ENCODE measurements at regions not wholly inside any gene's neighbourhood (a gene's known extent, or its start where the extent isn't known, plus 50 kb on each side); places are given as distances from the start of the nearest gene placed in this dataset.

DNA sequence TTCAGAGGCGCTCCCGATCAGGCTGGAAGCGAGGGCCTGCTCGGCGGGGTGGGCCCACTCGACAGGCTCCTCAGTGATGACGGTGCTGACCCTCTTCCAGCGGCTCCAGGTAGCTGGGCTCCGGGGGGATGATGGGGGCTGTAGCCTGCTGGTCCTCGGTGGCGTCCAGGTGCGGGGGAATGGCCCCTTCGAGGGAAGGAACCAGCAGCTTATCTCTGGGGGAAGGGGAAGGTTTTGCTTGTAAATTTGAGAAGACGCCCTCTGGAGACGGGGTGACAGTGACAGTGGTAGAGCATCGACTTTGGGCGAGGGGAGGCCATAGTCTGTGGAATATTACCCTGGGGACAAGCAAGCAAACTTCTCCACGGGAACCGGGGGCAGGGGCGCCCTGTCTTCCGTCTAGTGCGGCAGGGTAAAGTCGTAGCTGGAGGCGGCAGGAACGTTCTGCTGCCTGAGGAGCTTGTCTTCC is 891.9 kb upstream of the LRRTM1 start:
- DNase-seq (ENCODE audit: low read depth, low spot score) = no peak
- H3K9me3 ChIP-seq (ENCODE audit: insufficient read depth, low read length) = no peaks in the 10 kb centered on the region

DNA sequence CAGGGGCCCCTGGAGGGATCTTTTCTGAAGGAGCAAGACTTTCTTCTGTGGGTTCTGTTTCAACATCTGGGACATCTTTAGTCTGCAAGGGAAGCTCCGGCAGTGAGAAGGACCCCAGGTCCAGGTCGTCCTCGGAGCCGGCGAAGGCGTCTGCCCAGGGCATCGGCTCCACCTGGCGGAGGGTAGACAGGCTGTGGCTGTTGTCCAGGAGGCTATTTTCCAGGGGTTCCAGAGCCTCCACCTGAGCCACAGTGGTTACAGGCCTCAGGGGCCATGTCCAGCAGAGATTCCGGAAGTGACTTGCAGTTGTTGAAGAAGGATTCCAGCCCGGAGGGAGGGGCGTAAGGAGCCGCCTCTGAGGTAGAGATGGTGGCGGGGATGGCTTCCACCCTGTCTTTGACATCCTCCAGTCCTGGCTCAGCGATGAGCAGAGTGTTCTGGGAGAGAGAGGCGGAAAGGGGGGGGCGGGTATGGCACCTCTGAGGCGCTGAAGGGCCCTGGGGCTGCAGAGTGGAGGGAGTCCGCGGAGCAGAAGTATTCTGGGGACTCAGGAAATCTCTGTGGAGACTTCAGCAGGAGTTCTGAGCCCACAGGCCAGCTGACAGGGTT is 891.3 kb upstream of the LRRTM1 start:
- Histone ChIP-seq H3K4me3 (ENCODE audit: insufficient read length, low read depth) (no peak overlapping the region), H3K36me3 (ENCODE audit: insufficient read depth, insufficient read length, low read length) (no peaks in the 10 kb centered on the region), H3K27me3 (ENCODE audit: insufficient read depth, insufficient read length) (no peaks in the 10 kb centered on the region), H3K4me1 (ENCODE audit: insufficient read depth, insufficient read length) (no peaks in the 10 kb centered on the region), H3K9me3 (ENCODE audit: insufficient read depth, low read length) (no peaks in the 10 kb centered on the region), H3K9ac (ENCODE audit: insufficient read length, low read depth) (no peak overlapping the region)
- no peak for DNase-seq (ENCODE audit: low read depth, low spot score)
- TF ChIP-seq ZNF274 (IDR thresholded peaks at IDR 0.05; ENCODE audit: low read depth, low read length) = no peak
- TF ChIP-seq SUZ12 (IDR thresholded peaks at IDR 0.05; ENCODE audit: extremely low read depth, insufficient read depth, insufficient read length) = no peak
- no peak for TF ChIP-seq YY1 (IDR thresholded peaks at IDR 0.05; ENCODE audit: insufficient read depth, insufficient read length)

More for the DNA sequence above, 891.9 kb upstream of the LRRTM1 start:
- Histone ChIP-seq H3K9ac (ENCODE audit: insufficient read length, low read depth) (no peak overlapping the region), H3K4me1 (ENCODE audit: insufficient read depth, insufficient read length) (no peaks in the 10 kb centered on the region), H3K4me3 (ENCODE audit: insufficient read length, low read depth) (no peak overlapping the region), H3K27me3 (ENCODE audit: insufficient read depth, insufficient read length) (no peaks in the 10 kb centered on the region), H3K36me3 (ENCODE audit: insufficient read depth, insufficient read length, low read length) (no peaks in the 10 kb centered on the region)
- TF ChIP-seq ZNF274 (IDR thresholded peaks at IDR 0.05; ENCODE audit: low read depth, low read length) = no peak

DNA sequence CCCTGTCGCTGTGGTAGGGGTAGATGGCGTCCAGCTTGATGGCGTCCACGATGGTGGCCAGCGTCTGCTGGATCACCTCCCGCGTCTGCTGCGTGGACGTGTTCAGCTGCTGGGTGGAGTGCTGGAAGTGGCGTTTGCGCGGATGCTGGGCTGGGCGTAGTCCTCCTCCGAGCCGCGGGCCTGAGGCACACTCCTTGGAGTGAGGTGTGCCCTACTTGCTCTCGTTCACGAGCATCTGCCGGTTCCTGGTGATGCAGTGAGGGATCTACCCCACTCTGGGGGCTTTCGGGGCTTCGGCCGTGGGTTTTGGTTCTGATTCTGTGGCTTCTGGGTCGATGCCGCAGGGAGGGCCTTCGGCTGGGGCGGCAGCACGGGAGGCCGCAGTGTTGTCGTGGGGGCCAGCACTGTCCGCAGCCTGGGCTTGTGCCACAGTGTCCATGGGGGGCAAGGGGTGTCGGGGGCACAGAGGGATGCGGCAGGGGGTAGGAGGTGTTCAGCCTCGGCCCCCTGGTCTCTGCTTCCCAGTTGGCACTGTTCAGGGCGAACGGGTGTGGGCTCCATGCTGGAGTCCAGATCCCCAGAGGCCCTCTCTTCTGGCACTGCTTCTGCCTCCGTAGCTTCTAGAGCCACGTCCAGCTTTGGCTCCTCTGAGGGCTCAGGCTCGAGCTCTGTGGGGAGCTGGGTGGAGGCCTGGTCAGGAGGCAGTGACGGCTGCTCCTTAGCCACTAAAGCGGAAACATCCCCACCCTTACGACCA is 890.6 kb upstream of the LRRTM1 start:
- Histone ChIP-seq H3K4me1 (ENCODE audit: insufficient read depth, insufficient read length) (no peaks in the 10 kb centered on the region), H3K36me3 (ENCODE audit: insufficient read depth, insufficient read length, low read length) (no peaks in the 10 kb centered on the region), H3K27me3 (ENCODE audit: insufficient read depth, insufficient read length) (no peaks in the 10 kb centered on the region), H3K4me3 (ENCODE audit: insufficient read length, low read depth) (no peak overlapping the region), H3K9me3 (ENCODE audit: insufficient read depth, low read length) (no peaks in the 10 kb centered on the region), H3K9ac (ENCODE audit: insufficient read length, low read depth) (no peak overlapping the region)
- TF ChIP-seq YY1 (IDR thresholded peaks at IDR 0.05; ENCODE audit: insufficient read depth, insufficient read length) (no peak), ZNF274 (IDR thresholded peaks at IDR 0.05; ENCODE audit: low read depth, low read length) (no peak), SUZ12 (IDR thresholded peaks at IDR 0.05; ENCODE audit: extremely low read depth, insufficient read depth, insufficient read length) (no peak)
- no peak for DNase-seq (ENCODE audit: low read depth, low spot score)

DNA sequence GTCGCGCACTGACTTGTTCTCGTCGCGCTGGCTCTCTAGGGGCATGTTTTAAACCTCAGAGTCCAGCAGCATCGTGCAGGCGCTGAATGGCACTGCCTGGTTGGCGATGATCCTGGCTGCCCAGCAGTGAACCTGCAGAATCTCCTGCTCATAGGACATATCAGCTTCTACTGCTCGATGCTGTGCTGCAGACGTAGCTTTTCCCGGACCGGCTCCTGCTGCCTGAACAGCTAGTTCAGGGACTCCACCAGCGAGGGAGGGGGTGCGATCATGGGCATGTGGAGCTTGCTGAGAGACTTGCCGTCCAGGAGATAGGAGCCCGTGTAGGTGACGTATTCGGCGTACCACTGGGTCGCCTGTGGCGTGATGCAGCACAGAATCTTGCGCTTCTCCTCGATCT is 890.0 kb upstream of the LRRTM1 start:
- no peaks in the 10 kb centered on the region for H3K27me3 ChIP-seq (ENCODE audit: insufficient read depth, insufficient read length)
- H3K4me1 ChIP-seq (ENCODE audit: insufficient read depth, insufficient read length) = no peaks in the 10 kb centered on the region
- no peaks in the 10 kb centered on the region for H3K9me3 ChIP-seq (ENCODE audit: insufficient read depth, low read length)
- no peaks in the 10 kb centered on the region for H3K36me3 ChIP-seq (ENCODE audit: insufficient read depth, insufficient read length, low read length)
- H3K4me3 ChIP-seq (ENCODE audit: insufficient read length, low read depth) = no peak overlapping the region
- no peak overlapping the region for H3K9ac ChIP-seq (ENCODE audit: insufficient read length, low read depth)
- DNase-seq (ENCODE audit: low read depth, low spot score) = no peak
- TF ChIP-seq ZNF274 (IDR thresholded peaks at IDR 0.05; ENCODE audit: low read depth, low read length) (no peak), SUZ12 (IDR thresholded peaks at IDR 0.05; ENCODE audit: extremely low read depth, insufficient read depth, insufficient read length) (no peak), YY1 (IDR thresholded peaks at IDR 0.05; ENCODE audit: insufficient read depth, insufficient read length) (no peak)

DNA sequence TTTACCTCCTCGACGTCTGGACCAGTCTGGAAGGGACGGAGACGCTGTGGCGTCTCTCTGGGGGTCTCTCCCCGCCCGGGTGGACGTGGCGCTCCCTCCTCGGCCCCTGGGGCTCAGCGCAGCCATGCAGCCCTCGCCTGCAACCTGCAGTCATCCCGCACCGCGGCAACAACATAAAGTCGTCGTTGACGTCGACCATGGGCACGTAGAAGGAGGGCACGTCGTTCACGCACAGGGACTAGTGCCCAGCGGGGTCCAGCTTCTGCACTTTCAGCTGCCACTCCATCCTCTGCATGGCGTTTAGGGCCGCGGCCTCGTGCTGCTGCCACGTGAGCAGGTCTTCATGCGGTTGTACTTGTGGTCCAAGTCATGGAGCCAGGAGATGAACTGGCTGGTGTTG is 889.6 kb upstream of the LRRTM1 start:
- Histone ChIP-seq H3K36me3 (ENCODE audit: insufficient read depth, insufficient read length, low read length) (no peaks in the 10 kb centered on the region), H3K27me3 (ENCODE audit: insufficient read depth, insufficient read length) (no peaks in the 10 kb centered on the region), H3K9ac (ENCODE audit: insufficient read length, low read depth) (no peak overlapping the region), H3K9me3 (ENCODE audit: insufficient read depth, low read length) (no peaks in the 10 kb centered on the region), H3K4me3 (ENCODE audit: insufficient read length, low read depth) (no peak overlapping the region), H3K4me1 (ENCODE audit: insufficient read depth, insufficient read length) (no peaks in the 10 kb centered on the region)
- no peak for TF ChIP-seq YY1 (IDR thresholded peaks at IDR 0.05; ENCODE audit: insufficient read depth, insufficient read length)
- TF ChIP-seq ZNF274 (IDR thresholded peaks at IDR 0.05; ENCODE audit: low read depth, low read length) = no peak
- TF ChIP-seq SUZ12 (IDR thresholded peaks at IDR 0.05; ENCODE audit: extremely low read depth, insufficient read depth, insufficient read length) = no peak
- no peak for DNase-seq (ENCODE audit: low read depth, low spot score)

DNA sequence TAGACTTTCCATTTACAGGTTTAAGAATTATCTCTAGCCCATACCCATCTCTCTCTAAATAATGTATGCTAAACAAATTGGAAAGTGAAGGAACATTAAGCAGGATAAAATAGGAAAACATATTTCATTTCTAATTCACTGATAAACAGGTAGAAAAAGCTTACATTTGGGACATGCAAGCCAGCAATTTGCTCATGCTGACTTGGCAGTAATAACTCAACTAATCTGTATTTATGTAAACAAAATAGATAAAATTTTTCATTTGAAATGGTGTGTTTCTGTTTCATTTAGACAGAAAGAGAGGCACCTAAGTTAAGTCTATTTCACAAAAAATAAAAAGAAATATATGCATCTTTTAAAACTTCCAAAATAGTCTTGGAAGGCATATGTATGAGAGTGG is 877.3 kb upstream of the LRRTM1 start:
- DNase-seq (ENCODE audit: low read depth, low spot score) = no peak
- TF ChIP-seq ZNF274 (IDR thresholded peaks at IDR 0.05; ENCODE audit: low read depth, low read length) (no peak), SUZ12 (IDR thresholded peaks at IDR 0.05; ENCODE audit: extremely low read depth, insufficient read depth, insufficient read length) (no peak), YY1 (IDR thresholded peaks at IDR 0.05; ENCODE audit: insufficient read depth, insufficient read length) (no peak)

DNA sequence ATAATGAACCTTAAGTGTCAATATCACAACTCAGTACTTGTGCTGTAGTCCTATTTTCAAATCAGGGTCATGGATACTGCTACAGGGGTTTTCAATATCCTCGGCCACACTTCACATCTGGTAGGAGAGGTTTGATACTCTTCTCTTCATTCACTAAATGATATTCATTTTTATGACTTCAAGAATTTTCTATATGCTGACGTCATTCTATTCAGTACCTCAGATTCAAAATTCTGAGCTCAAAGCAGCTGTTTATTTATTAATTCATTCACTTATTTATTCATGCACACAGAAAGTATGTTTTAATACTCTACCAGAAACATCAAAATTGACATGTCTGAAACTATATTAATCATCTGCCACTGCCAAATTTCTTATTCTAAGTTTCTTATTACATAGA is 866.9 kb upstream of the LRRTM1 start:
- H3K9ac ChIP-seq (ENCODE audit: insufficient read length, low read depth) = no peak overlapping the region
- no peaks in the 10 kb centered on the region for H3K36me3 ChIP-seq (ENCODE audit: insufficient read depth, insufficient read length, low read length)
- H3K9me3 ChIP-seq (ENCODE audit: insufficient read depth, low read length) = no peaks in the 10 kb centered on the region
- H3K4me3 ChIP-seq (ENCODE audit: insufficient read length, low read depth) = no peak overlapping the region
- H3K27me3 ChIP-seq (ENCODE audit: insufficient read depth, insufficient read length) = no peaks in the 10 kb centered on the region
- no peak for TF ChIP-seq ZNF274 (IDR thresholded peaks at IDR 0.05; ENCODE audit: low read depth, low read length)
- no peak for TF ChIP-seq SUZ12 (IDR thresholded peaks at IDR 0.05; ENCODE audit: extremely low read depth, insufficient read depth, insufficient read length)
- no peak for TF ChIP-seq YY1 (IDR thresholded peaks at IDR 0.05; ENCODE audit: insufficient read depth, insufficient read length)
- no peak for DNase-seq (ENCODE audit: low read depth, low spot score)
- no peaks in the 10 kb centered on the region for H3K4me1 ChIP-seq (ENCODE audit: insufficient read depth, insufficient read length)

More for the DNA sequence above, 877.3 kb upstream of the LRRTM1 start:
- Histone ChIP-seq H3K27me3 (ENCODE audit: insufficient read depth, insufficient read length) (no peaks in the 10 kb centered on the region), H3K9ac (ENCODE audit: insufficient read length, low read depth) (no peak overlapping the region), H3K4me3 (ENCODE audit: insufficient read length, low read depth) (no peak overlapping the region), H3K9me3 (ENCODE audit: insufficient read depth, low read length) (no peaks in the 10 kb centered on the region), H3K4me1 (ENCODE audit: insufficient read depth, insufficient read length) (no peaks in the 10 kb centered on the region), H3K36me3 (ENCODE audit: insufficient read depth, insufficient read length, low read length) (no peaks in the 10 kb centered on the region)

Measured in NT2/D1 (cell line).